Right lobe of liver (tissue), 4 donors: ENCODE measurements at regions not wholly inside any gene's neighbourhood (a gene's known extent, or its start where the extent isn't known, plus 50 kb on each side); places are given as distances from the start of the nearest gene placed in this dataset.

ENCODE experiments used
- POLR2A ChIP-seq: fragments of 450-650 bp; IDR thresholded peaks from one replicate; pipeline ENCODE4 v1.6.1; 2017; ENCODE audit warnings: antibody characterized with exemption, mild to moderate bottlenecking
- TF ChIP-seq, protein P1 (sequence below), 4 donors: fragments of 200-600 bp in 3 of 4; fragments of 450-650 bp in 1 of 4; IDR thresholded peaks; one replicate each; pipeline versions ENCODE4 v1.5.1 to v1.8.0; 2016 to 2022; ENCODE audit warnings: antibody characterized with exemption in 4 of 4, mild to moderate bottlenecking in 2 of 4
- donor health status: DM: no; HTN: no; CAD: no.
- donor health status: DM: no; HTN: no; CAD: no.
- donor health status: DM: no; HTN: yes; CAD: no.

DNA sequence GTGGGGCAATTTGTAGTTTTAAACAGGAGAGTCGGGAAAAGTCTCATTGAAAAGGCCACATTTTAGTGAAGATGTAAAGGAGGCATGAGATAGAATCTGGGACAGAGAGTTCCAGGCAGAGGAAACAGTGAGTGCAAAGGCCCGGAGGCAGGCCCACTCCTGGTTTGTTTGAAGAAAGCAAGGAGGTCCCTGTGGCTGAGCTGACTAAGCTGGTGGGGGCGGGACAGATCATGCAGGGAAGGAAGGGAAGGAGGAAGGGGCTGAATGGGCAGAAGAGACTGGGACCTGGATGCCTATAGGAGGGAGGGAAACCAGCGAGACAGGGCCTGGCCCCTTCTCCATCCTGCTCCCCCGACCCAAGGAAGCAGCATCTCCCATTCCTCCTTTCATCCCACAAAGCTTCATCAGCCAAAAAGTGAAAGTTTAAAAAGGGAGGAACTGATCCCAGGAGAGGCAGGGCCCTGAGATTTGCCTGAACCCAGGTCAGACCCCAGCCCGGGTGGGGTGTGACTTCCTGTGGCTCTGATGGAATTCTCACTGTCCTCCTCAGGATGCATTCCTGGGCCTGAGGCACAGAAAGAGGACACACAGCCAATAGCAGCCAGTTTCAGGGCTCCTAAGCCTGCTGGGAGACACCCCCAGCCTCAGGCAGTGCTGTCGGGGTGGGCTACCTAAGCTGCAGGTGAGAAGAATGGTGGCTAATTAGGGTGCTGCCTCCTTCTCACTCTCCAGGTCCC is 54.2 kb upstream of the SIRPA start:
- TF ChIP-seq, protein P1, sequence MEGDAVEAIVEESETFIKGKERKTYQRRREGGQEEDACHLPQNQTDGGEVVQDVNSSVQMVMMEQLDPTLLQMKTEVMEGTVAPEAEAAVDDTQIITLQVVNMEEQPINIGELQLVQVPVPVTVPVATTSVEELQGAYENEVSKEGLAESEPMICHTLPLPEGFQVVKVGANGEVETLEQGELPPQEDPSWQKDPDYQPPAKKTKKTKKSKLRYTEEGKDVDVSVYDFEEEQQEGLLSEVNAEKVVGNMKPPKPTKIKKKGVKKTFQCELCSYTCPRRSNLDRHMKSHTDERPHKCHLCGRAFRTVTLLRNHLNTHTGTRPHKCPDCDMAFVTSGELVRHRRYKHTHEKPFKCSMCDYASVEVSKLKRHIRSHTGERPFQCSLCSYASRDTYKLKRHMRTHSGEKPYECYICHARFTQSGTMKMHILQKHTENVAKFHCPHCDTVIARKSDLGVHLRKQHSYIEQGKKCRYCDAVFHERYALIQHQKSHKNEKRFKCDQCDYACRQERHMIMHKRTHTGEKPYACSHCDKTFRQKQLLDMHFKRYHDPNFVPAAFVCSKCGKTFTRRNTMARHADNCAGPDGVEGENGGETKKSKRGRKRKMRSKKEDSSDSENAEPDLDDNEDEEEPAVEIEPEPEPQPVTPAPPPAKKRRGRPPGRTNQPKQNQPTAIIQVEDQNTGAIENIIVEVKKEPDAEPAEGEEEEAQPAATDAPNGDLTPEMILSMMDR (IDR thresholded peaks at IDR 0.05), result no peak
- no peak for TF ChIP-seq POLR2A
